ENCODE measurements at regions not wholly inside any gene's neighbourhood (a gene's known extent, or its start where the extent isn't known, plus 50 kb on each side); places are given as distances from the start of the nearest gene placed in this dataset.
A peak's percentile ranks its signal among the peaks of the same experiment; 100 is the strongest.
"Not testable (repeated sequence)": the region's sequence is repeated elsewhere in the genome, so short reads cannot be mapped to it uniquely, and the experiment has no call there.

DNA sequence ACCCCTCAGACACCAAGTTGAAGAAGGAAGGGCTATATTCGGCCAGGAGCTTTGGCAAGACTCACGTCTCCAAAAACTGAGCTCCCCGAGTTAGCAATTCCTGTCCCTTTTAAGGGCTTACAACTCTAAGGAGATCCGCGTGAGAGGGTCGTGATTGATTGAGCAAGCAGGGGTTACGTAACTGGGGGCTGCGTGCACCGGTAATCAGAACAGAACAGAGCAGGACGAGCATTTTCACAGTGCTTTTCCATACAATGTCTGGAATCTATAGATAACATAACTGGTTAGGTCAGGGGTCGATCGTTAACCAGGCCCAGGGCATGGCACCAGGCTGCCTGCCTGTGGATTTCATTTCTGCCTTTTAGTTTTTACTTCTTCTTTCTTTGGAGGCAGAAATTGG lies 245.3 kb upstream of the MME start:
- DNase-seq (ENCODE audit: low read depth, low spot score): peak; percentile 40

DNA sequence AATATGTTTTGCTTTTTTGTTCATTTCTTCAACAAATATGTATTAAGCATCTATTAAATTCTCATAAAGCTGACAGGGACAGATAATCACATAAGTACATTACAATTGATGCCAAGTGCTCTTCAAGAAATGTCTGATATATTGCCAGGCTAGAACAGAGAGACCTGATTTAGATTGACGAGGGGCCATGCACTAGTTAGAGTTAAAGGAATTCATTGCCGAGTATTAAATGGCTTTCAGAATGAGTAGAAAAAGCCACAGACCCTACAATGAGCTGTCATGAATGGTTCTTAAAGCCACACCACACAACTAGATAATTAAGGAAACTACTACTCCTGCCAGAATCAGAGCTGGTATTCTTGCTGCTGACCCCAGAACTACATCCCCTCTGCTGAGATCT lies 250.2 kb upstream of the MME start:
- no peak for DNase-seq (ENCODE audit: low read depth, low spot score)

DNA sequence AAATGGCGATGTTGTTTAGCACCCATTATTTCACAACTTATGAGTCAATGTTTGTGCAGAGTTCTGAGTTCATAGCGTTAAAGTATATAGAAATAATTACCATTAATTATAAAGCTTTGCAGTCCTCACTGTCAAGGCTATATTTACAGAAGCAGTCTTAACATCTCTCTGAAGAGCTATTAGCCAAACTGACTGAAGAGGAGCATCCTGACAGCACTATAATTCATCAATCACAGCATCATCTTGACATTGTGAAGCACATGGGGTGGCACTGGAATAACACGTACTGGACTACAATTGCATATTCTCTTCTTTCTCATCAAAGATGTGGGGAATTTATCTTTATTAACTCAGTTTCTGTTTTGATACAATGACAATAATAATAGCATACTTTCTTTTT lies 260.6 kb upstream of the MME start:
- no peak for DNase-seq (ENCODE audit: low read depth, low spot score)

DNA sequence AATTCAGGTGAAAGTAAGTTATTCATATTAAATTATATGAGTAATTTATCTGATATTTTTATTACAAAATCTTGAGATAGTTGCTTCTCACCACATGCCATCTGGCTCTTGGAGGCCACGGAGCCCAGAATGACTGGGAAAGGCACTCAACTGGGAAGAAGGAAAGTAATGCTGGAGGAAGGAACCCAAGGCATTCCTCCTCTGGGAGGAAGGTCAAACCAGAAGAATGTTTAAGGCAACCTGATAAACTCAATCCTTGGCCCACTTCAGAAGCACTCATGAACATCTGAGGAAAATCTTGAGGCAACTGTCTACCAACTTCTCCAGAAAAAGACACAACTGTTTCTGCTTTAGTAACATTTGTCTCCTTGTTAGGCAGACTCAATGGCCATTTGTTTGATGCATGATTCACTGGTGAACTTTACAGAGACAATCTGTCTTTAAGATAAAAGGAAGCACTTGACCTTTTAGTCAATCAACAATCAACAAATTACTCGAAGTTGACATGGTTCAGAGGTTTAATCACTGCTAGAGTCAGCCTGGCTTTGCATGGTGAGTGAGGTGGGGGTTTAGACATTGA lies 261.4 kb upstream of the MME start:
- no peak for DNase-seq (ENCODE audit: low read depth, low spot score)

DNA sequence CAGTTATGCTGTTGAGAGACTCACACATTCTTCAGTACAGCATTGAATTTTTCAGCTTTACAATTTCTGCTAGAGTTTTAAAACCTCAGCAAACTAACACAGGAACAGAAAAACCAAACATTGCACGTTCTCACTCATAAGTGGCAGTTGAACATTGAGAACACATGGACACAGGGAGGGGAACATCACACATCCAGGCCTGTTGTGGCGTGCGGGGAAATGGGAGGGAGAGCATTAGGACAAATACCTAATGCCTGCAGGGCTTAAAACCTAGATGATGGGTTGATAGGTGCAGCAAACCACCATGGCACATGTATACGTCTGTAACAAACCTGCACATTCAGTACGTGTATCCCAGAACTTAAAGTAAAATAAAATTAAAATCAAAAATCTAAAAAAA lies 270.1 kb upstream of the MME start:
- not testable (repeated sequence) for DNase-seq (ENCODE audit: low read depth, low spot score)

DNA sequence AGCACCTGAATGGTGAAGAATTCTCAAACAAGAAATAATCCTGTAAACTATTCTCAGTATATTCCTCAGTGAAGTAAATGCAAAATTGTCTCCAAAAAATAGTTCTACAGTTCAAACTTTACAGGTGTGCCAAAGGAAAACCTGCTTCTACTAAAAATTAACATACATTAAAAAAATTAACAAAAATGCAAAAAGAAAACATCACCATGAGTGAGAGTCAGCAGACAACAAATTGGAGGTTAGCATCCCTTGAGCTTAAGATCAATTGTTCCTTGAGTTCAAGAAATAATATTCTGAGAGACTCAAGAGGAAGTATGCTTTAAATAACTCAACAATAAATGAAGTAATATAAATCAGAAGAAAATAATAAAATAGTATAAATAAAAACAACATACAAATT lies 278.4 kb upstream of the MME start:
- DNase-seq (ENCODE audit: low read depth, low spot score): no peak

DNA sequence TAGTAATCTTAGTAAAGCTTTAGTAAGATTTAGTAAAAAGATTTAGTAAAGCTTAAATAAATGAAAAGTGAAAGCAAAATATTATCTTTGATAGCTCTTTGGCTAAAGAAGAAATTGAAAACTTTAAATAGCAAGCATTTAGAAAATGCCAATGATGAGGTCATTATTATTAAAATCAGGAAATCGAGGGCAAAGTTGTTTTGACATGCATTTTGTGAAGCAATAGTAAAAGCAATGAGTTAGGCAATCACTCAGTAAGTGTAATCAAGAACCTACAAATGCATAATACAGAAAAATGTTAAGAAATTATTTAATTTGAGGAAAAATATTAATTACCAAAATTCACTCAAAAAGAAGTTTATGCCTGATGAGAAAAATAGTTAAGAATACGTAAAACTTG lies 280.3 kb upstream of the MME start:
- no peak for DNase-seq (ENCODE audit: low read depth, low spot score)

DNA sequence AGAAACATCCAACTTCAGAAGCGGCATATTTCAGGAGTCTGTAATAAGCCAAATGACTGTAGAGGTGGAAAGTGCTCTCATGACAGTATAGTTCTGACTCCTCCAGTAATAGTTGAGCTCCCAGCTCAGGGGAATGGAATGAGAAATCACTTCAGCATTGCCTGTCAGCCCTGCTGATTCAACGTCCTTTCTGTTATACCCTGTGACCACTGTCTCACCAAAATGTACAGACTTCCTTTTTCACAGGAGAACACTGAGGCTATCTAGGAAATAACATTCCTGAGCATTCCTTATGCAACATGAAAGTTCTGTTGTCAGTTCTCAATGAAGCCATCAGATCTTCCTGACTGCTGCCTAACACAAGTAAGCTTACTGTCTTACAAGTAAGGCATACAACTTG lies 284.5 kb upstream of the MME start:
- DNase-seq (ENCODE audit: low read depth, low spot score): no peak

DNA sequence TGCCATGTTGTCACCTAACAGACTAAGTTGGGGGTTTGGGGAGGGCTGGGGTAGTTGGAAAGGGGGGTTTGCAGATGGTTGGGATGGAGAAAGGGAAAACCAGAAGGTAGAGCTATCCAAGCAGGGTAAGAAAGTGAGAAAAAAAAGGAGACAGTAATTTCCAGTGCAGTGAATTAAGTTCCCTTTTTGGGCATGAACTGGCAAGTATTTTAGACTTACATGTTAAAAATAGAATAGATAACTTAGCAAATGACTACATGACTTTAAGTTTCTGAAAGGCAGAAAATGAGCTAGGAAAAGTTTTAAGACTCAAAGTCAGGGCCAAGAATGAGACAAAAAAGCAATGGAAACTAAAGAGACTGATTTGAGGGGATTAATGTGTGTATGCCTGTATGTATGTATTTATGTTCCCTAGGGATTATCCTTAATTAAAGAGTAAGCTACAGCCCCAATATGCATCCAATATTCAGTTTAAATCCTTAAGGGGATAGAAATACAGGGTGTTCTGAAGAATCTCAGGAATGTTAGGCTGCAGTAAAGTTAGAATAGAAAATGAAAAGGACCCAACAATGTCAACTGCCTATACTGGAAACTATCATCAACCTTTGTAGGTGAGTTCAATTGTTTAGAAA lies 285.2 kb upstream of the MME start:
- DNase-seq (ENCODE audit: low read depth, low spot score): no peak

DNA sequence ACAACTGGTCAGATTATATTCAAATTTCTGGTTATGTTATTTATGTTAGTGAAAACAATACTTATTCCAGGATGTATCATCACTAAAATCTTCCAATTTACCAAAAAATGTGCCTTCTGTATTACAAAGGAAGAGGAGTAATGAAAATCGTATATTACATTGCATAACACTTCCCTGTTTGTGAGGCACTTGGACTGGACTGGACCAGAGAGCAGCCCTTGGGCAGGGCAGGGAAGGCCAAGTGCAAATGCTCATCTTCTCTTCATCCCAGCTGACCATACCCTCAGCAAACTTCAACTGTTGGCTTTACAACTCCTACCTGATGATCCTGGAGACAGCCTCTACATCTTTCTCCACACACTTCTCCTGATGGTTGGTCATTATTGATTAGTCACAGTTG lies 285.7 kb upstream of the MME start:
- no peak for DNase-seq (ENCODE audit: low read depth, low spot score)

DNA sequence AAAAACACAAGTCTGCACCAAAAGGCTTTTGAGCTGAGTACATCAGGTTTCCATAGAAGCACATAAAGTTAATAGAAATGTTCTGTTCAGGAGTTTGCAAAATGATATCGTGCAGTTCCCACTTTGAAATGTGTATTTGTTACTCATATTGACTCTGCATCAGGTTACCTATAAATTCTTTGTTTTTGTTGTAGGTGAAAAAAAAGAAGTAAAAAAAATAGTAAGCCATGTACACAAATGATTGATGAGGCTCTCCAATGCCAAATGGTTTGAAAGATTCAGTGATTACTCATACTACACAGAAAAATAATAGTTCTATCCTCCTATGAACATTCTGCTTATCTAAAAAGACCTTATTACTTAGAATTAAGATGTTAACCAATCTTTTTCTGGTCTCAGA lies 287.3 kb upstream of the MME start:
- no peak for DNase-seq (ENCODE audit: low read depth, low spot score)

DNA sequence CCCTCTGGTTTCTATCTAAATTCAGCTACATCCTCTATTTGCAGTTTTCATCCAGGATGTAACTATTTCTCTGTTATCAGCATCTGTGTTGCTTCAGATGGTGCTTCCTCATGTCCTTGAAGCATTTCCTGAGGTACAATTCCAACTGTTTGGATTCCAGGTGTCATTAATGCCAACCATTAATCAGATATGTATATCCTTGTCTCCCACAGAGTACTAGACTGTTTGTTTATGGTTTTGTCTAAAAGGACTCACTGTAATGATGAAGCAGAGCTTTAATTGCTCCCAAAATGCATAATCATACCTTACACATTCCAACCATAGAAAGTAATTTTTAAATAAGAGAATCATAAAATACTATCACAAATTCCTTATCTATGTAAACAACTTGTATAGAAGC lies 288.5 kb upstream of the MME start:
- DNase-seq (ENCODE audit: low read depth, low spot score): no peak

DNA sequence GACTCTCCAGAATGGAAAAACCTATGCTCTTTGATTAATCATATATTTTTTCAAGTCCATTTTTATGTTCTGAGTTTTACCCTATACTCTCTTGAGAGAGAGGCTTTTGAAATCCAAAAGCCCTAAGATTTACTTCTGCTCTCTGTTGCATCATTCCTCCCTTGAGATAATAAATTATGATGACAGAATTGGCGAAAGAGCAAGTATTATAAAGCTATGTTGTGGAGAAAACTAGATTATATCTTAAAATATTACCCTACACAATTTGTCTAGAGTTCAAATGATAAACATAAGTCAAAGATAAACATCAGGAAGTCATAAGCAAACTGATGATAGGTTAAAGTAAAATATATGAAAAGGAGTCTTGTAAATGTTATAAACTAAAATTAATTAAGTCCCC lies 293.4 kb upstream of the MME start:
- DNase-seq (ENCODE audit: low read depth, low spot score): no peak

DNA sequence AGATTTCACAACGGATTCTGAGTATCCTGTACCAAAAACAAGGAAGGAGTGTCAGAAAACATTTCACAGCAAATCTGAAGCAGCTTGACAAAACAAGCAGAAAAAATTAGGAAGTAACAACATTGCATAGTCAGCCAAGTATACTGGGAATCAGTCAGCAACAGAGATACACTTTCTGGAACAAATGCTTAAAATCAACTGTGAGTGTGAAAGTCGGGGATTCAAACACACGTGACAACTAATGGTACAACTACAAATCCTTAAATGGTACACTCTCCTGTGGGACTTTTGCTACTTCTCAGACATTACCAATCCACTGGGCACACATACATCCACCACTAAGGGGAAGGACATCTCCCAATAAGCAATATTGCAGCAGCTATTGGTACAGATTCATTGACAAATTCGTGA lies 296.6 kb upstream of the MME start:
- DNase-seq (ENCODE audit: low read depth, low spot score): no peak

DNA sequence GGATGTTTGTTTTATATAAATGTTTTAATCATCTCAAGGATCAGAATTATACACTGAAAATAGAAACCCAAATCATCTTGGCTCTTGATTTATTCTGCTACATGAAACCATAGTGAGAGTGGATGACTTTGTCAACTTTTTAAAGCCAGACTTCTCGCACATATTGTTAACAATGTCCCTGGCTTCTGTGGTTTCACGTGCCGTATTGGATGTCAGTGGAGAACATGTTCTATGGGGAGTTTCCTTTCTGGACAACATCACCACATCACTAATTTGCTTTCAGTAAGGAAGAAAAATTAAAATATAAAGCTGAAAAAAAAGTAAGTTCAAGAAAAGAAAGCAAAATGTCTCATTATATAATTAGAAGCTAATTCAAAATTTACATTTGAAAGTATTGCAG lies 297.1 kb upstream of the MME start:
- no peak for DNase-seq (ENCODE audit: low read depth, low spot score)

DNA sequence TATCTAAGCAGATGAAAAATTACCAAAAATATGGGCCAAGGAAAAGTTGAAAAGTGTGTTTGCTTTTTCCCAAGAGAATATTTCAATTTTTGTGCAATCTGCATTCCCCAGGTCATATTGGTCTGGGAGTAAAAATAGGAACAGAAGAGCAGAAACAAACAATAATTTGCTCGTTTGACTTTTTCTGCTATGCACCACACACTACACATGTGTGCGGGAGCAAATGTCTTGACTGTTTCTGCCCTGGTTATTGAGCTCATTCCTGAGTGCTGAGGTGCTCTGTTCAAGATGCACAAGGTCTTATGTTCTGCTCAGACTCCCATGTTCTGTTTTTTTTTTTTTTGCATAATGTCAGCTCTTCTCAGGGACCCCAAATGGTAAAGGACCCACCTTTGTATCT lies 298.0 kb upstream of the MME start:
- no peak for DNase-seq (ENCODE audit: low read depth, low spot score)

DNA sequence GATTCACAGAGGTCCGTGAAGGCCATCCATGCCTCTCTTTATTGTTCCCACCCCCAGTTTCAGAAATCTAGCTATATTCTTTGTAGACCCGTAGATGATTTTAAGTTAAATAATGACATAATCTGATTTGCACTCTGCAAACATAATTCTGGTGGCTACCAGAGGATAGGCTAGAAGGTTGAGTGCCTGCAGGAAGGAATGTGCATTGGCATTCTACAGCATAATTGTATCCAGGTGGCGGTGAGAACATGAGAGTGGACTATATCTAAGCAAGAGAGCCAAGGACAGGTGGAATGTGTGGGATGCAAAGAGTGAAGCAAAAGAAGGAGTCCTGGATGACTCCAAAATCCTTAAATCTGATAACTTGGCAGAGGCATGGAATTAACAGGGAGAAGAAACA lies 298.5 kb upstream of the MME start:
- DNase-seq (ENCODE audit: low read depth, low spot score): no peak

DNA sequence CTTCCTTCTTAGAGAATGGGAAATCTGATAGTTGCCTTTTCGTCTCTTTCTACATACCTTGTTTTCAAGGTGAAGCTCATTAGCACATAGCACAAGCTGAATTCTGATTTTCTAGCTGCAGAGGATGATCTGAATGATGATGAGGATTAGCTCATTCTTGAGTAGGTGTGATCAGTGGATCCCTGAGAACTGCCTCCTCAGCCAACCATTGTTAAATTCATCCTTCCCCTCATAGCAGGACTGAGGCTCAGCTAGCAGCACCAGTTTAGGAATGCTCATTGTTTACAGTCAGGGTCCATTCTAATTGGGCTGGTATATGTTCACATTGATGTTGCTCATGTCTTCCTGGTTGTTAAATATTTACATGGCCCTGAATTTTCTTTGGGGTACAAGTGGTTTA lies 299.9 kb upstream of the MME start:
- no peak for DNase-seq (ENCODE audit: low read depth, low spot score)

DNA sequence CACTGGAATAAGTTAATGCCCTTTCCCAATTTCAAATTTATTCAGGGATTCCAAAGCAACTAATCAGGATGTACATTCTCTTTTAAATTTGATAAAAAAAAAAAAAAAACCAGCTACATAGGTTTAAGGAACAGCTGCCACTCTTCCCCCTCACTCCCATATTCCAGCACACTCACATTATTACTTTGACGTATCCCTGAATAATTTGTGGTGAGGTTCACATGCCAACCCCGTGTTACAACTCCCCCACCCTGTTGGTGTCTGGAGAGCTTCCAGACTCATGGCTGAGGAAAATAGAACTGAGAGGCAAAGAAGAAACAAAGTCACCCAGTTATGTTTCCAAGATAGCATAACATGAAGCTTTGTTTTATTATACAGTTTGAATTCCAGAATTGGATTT lies 300.5 kb upstream of the MME start:
- DNase-seq (ENCODE audit: low read depth, low spot score): no peak

DNA sequence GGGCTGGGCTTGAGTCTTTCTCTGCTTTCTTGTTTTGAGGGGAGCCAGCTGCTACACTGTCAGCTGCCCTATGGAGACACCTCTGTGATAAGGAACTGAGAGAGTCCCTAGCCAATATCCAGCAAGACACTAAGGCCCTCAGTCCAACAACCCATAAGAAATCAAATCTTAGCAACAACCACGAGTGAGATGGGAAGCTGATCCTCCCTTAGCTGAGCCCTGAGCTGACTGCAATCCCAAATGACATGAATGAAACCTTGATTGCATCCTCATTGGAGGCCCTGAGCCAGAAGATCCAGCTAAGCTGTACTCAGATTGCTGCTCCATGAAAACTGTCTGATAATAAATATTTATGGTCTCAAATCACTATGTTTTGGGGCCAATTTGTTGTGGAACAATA lies 302.1 kb upstream of the MME start:
- DNase-seq (ENCODE audit: low read depth, low spot score): no peak

DNA sequence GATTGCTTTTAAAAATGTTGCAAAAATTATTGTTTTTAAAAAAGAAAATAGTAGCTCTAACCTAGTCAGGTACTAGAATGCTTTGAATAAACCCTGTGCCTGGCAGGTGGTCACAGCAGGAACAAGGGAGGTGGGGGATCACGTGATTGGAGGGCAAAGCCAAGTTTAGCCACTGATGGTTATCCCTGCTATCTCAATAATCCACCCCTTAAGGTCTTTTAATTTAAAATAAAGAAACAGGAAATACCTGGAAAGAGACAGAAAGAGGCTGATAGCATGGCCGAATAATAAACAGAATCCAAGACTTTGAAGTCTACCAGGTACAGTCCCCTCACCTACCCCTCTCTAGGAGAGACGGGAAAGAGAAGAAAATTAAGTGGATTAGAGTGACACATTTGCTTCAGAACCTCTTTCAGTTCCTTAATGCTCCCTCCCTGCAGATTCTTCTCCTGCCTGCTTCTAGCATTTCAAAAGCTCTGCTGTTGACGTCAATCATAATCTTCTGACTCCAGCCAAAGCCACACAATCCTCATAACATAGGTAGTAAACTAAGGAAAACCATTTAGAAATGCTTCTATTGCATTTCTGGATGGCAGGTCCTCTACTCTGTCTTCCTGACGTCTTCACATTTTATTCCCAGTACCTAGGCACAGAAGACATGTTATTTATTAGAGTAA lies 303.4 kb upstream of the MME start:
- no peak for DNase-seq (ENCODE audit: low read depth, low spot score)

DNA sequence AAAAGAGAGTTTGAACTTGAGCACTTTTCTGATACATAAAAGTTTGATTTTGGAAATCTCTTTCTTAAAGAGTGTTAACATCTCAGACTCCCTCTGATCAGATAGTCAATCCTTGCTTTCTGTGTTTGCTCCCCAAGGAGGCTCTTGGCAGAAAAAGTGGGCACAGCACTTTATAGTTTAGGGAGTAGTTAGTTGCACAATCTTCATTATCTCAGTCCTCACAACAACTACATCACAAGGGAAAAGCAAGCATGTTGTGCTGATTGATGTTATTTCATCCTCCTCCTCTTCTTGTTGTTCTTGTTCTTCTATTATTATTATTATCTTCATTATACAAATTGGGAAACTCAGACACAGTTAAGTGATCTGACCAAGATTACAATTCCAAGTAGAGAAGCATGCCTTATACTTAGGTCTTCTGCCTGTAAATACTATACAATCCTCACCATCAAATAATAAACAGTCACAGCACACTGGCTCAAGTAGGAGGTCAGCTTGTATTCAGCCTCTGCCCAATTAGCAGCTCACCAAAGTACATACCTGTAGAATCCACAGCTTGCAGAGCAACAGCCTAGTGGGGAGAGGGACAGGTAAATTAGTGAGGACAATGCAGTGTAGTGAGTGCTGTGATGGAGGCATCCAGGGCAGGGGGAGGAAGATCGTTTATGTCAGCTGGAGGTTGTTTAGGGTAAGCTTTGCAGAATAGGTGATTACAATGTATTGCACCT lies 304.1 kb upstream of the MME start:
- DNase-seq (ENCODE audit: low read depth, low spot score): no peak
